ENCODE measurements at regions not wholly inside any gene's neighbourhood (a gene's known extent, or its start where the extent isn't known, plus 50 kb on each side); places are given as distances from the start of the nearest gene placed in this dataset.

DNA sequence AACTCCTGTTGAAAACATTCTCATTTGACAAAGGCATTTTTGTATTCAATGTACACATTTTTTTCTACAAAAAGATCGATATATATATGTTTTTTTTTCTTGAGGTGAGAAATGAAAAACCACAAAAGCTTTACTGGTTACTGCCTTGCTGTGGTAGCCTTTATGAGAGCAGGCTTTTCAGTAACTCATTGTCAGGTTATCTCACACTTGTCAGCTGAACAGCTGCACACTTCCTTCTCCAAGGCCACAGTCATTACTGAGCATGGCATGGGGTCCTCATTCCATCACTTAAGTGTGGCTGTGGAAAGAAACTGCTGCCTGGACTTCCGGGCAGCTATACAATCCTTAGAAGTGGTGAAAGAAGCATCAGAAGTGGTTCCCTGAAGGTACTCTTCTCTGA is 169.3 kb upstream of the ZP4 start:
- DNase-seq, result no peak

DNA sequence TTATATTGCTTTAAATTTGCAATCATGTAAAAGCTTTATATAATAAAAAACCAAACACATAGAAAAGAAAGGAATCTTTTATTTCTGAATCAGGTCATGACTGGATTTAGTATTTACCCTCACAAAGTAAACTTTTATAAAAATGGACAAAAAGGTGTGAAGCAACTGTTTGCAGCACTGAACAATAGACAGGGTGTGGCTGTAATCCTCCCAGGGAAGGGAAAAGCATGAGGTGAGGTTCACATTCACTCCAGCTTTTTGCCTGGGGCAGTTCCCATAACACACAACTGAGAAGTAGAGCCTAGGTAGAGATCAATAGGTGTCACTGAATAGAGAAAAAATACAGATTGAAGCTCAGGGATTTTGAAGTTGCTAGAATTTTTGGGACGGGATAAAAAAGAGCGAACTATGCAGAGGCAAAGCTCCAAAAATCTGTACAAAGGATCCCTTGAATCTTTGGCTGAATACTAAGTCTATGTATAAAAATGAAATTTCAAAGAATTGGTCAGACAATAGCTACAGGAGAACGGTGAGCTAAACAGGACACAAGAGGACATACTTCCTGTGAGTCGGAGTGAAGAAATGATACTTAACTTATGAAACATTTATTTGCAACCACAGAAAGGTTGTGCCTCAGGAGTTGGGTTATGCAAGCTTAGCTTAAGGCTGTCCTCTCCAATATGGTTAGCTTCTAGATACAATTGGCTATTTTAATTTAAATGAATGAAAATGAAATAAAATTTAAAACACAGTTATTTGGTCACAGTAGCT is 162.0 kb upstream of the ZP4 start:
- no peak for DNase-seq

DNA sequence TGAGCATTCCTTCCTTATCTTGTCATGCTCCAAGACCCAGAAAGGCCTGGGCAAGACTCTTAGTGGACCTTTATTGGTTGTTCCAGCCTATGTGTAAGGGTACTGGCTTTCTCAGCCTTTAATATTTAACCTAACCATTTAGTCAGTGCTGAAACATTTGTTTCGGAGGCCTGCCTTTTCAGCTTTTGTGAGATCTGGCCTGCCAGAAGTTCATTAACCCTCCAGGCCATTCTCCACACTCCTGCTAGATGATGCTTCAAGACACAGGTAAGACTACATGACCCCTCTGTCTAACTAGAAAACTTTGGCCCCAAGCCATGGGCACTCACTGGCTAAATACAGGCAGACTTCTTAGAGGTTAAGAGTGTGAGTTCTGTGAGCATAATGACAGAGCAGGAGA is 138.4 kb upstream of the ZP4 start:
- no peak for DNase-seq

DNA sequence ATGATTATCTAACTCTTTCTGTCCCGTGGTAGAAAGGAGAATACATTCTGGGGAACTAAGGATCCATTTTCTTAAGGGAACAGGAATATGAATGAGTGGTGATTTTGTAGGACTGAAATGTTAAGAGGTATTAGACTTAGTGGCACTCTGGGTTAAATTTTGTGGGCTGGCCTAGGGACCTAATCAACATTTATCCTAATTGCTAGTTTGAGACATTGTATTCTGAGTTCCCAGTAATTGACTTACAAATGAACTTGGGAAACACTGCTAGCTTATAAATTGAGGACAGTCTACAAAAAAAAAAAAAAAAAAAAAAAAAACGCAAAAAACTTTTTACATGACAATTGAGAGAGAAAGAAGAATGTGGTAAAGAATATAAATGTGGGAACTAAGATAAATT is 136.6 kb upstream of the ZP4 start:
- no peak for DNase-seq

DNA sequence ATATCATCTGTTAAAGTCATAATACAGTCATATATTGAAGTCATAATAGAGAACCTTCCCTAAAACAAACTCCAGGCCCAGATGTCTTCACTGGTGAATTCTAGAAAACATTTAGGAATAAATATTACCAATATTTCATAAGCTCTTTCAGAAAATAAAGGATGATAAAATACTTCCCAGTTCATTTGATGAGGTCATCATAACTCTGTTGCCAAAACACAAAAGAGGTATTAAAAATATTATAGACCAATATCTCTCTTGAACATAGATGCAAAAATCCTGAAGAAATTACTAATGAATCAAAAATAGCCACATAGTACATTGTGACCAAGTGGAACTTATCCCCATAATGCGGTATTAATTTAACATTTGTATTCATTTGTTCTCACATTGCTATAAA is 132.4 kb upstream of the ZP4 start:
- DNase-seq, result no peak

DNA sequence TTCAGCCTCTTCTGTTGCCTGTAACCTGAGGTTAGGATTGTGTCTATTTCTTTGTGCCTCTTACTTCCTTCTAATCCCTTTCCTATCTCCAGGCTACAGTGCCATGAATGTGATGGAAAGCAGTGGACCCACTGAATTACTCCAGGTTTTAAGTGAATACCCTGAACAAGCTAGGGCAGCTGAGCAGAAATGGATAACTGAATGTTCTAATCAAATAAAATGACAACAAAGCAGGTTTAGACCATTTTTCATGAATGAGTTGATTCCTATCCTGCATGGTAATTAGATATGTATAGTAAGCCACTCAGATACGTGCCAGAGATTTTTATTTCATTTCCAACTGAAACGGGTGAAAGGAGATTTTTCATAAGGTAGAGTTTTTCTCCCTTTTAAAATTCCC is 127.5 kb upstream of the ZP4 start:
- DNase-seq, result no peak

DNA sequence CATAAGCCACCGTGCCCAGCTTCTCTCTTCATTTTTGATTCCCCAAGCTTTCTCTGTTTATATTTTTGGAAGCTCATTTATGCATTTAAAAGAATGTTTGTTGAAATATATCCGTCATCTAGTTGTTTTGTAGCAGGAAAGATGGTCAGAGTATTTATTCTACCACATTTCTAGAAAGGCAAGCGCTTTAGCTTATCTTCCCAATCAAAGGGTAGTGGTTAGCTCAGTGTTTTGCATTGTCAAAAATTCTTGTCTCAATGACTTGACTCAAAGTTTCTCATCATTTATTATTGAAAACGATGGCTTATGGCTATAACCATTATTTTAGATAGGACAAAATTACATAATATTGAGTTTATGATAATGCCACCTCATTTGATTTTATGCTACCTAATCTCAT is 116.1 kb upstream of the ZP4 start:
- DNase-seq, result no peak

DNA sequence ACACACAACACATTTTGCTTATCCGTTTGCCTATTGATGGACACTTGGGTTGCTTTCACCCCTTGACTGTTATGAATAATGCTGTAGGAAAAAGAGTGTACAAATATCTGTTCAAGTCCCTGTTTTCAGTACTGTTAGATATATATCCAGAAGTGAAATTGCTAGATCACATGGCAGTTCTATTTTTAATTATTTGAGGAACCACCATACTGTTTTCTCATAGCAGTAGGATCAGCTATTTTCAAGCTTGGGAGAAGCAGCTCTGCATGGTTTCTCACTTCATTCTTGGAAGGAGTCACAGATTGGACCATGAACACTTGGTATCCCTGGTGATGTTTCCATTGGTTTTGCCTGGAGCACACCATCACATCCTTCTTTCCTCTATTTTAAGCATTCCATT is 114.4 kb upstream of the ZP4 start:
- DNase-seq, result no peak

DNA sequence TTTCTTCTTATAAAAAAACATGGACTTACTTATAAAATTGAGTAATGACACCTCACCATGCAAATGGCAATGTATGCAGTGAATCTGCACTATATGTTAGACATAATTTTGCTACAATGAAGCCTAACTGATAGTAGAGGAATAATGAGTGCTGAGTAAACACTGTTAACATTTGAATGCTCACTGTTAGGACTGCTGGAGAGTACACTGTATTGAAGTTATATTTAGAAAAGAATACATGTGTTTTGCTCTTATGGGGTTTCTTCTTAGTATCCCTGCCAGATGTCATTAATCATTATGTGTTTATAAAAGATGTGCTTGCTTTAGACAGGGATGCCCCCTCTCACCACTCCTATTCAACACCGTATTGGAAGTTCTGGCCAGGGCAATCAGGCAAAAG is 111.1 kb upstream of the ZP4 start:
- no peak for DNase-seq

DNA sequence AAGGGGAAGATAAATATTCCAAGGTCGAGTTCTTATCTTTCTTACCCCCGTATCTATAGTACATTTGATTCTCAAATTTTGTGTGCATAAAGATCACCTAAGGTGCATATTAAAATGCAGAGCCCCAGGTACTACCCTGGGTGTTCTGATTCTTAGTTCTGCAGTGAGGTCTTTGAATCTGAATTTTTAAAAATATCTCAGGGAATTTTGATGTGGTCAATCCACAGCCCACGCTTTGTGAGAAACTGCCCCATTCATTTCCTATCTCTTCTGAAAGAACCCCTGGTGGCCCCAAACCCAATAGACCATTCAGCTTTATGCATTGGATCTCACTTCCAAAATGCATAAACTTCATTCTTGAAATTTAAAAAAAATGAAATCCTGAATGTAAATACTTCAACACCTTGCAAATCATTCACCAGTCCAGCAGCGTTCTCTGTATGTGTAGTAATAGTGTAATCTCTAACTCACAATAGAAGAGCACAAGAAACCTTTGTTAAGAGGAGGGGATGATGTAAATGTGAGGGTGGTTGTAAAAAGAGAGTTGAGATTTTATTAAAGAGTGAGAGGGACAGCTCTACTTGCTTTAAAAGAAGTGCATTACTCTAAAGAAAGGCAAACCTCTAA is 108.8 kb upstream of the ZP4 start:
- no peak for DNase-seq

DNA sequence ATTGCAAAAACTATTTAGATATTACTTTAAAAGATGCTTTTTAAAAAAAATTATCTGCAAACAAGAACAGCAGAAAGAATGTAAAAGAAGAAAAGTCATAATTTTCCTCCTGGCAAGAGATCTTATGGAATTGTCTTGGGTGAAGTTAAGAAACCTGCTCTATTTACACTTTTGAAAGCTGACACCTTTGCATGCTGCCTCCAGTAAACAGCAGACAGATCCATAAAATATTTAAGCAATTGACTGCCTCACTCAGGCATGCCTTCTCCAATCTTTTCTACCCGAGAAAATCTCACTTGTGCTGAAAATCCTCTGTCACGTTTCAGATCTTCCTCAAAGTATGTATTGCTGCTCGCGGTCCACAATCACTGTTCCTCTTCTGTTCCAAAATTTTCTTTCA is 107.9 kb upstream of the ZP4 start:
- no peak for DNase-seq

DNA sequence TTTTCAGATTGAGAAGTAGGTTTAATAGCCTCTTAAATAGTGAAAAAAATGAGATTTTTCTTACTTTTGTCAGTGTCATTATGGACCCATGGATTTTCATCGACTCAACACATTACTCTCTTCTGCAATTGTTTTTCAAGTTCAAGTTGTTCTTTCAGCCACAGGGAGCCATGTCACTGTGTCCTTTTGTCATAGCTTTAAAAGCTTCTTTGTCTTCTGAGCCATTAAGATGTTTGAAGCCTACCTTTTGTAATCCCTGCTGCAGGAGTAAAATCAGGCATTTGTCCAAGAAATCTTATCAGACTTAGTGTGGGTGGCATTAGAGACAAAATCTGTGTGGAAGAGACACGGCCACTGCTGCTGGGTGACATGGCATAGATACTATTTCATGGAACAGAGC is 92.8 kb upstream of the ZP4 start:
- no peak for DNase-seq

DNA sequence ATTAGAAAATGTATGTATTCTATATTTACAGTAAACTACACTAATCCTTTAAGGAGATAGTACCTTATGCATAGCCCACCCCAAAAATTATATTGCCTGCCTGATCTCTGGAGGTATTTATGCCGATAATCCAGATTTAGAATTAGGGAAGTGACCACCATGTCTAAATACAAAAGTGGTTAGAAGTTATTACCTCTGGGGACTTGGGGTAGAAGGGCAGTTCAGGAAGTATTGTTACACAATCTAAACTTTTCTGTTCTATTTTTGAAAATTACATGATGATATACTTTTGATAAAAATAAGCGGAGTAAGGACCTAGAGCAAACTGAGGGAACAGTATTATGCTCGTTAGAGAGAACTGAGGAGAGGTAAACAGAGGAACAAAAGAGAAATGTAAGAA is 90.5 kb upstream of the ZP4 start:
- DNase-seq, result no peak

DNA sequence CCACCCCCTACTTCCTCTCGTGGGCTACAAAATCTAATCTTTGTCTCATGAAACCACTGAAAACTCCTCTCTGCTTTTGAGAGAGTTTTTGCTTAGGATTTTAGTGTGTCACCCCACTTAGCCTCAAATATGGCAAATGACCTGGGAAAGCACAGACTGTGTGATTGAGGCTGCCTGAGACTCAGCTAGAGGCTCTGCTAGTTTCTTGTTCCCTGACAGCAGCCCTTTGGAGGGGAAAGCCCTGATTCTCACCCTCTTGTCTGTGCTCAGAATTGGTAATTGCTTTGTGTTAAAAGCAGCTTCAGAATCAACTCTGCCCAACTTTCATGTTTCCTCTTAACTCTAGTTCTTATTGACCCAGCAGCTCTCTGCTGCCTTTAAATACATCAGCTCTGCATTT is 85.6 kb upstream of the ZP4 start:
- DNase-seq, result no peak

DNA sequence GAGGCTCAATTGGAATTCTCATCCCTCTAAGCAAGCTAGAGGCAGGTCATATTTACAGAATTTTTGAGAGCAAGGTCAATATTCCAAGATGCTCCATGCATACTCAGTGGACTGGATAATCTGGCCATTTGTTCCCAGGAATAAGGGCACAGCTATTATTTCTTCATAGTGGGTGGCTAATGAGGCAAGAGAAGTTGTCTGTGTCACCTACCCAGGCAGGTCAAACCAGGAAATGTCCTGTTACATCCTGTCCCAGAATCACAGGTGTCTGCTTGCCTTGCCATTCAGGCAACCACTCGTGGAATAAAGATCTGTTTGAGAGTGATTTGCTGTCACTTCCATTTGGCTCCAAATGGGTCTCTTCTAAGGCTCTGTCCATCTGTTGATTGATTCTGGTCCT is 85.2 kb upstream of the ZP4 start:
- no peak for DNase-seq

DNA sequence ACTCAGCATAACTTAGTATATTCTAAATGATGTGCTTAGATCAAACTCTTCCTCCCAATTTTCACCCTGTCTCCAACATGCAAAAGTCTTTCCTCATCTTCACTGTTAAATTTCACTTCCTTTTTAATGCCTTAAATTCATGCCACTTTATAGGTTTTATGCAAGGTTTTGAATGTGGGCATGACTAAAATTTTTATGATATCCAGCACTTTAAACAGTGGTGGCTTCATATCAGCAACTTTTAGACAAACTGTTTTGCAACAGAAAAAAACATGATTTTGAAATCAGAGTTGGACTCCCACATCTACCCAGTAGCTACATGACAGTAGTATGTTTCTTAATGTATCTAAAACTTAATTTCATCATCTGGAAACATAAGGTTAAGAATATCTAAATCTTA is 84.7 kb upstream of the ZP4 start:
- no peak for DNase-seq

DNA sequence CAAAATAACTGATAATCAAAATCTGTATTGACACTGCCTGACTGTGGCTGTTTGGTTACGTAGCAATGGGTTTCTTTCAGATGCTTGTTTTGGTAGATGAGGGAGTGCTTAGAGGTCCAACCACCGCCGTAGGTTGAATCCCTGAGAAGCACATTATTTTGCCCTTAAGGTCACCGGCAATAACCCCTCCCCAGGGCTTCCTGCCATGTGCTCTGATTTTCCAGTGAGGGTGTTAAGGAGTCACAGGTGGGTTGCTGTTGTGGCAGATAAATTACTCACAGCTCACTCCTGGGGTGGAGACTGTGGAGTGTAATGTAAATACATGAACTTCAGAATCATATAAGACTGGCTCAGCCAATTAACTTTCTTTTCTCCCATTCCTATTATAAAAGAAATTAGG is 81.5 kb upstream of the ZP4 start:
- DNase-seq, result no peak

DNA sequence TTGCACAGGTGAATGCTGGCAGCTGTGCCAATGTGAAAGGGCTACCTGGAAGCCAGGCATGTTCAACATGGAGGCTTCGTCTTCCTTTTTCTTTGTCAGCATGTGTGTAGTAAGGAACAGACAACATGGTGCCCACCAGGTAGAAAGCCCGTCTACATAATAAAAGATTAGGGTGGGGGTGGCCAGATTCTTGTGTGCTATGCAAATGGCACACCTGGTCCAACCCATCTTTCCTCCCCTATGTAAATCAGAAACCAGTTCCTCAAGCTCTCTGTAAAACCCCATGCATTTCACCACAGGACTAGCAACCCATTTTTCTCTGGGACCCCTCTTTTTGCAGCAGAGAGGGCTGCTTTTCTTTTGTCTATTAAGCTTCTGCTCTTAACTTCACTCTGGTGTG is 72.3 kb upstream of the ZP4 start:
- DNase-seq, result no peak

DNA sequence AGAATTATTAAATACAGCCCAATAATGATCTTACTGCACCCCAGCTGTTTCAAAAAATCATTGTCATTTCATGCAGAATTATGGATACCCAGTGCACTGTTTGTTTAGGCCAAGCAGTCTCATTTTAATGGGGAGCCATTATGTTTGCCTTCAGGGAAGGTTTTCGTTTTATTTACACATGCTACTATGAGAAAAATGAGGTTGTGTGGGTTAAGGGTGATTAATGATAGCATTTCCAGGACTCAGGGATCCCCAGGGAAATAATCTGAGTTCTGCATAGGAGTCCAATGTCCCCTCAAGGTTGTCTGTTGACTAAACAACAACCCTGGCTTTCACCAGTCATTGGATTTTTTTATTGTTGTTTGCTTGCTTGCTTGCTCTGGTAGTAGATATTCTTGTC is 71.0 kb upstream of the ZP4 start:
- no peak for DNase-seq

DNA sequence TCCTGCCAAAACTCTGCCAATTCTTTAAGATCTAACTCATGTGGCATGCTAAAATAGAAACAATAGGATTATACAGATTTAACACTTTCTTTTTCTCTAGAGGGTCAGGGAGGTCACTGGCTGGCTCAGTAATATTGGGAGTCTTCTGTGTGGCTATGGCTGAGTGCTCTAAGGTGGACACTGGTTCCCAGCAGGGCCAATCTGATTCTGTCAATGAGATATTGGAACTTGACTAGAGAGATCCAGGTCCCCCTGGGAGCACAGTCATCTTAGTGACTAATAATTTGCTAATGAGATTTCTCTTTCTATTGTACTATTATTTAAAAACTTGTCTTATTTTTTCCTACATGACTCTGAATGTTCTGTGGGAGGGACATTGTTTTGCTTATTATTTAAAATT is 69.1 kb upstream of the ZP4 start:
- DNase-seq, result no peak

DNA sequence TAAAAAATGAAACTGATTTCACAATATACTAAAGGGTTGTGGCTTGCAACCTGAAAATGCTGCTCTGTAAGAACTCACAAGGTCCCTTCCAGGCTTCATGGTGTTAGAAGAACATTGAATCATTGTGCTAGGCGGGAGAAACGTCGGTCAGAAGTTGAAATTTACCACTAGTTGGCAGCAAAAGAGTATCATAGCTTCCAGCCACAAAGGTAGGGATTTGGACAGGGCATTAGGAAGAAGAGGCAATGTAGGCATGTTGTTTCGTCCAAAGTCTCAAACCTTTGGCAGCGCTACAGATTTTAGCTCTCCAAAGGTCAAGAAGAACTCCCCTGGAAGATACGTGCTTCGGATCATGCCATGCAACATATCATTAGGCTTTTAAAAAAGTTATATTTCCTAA is 62.5 kb upstream of the ZP4 start:
- DNase-seq, result no peak
